ENCODE measurements at regions not wholly inside any gene's neighbourhood (a gene's known extent, or its start where the extent isn't known, plus 50 kb on each side); places are given as distances from the start of the nearest gene placed in this dataset.

- no peak for FAIRE-seq
- Histone ChIP-seq H3K36me3 (ENCODE audit: control insufficient read depth, insufficient read depth, low read length) (no peaks in the 10 kb centered on the region), H3K27me3 (ENCODE audit: control insufficient read depth, insufficient read depth, low read length) (no peaks in the 10 kb centered on the region), H3K4me3 (ENCODE audit: low read depth, low read length) (no peak overlapping the region)
- no peak for DNase-seq (ENCODE audit: low read depth)
- TF ChIP-seq CTCF (IDR thresholded peaks at IDR 0.05; ENCODE audit: insufficient read depth, low read length, severe bottlenecking): no peak
Measured at GRCh38 chr2:150276737-150277136, 210.7 kb downstream of the RND3 start.

- no peak for FAIRE-seq
- no peak for TF ChIP-seq CTCF (IDR thresholded peaks at IDR 0.05; ENCODE audit: insufficient read depth, low read length, severe bottlenecking)
Measured at GRCh38 chr2:150274108-150274507, 213.4 kb downstream of the RND3 start.

GRCh38 chr2:150271952-150272802, 215.3 kb downstream of the RND3 start:
- Histone ChIP-seq H3K27me3 (ENCODE audit: control insufficient read depth, insufficient read depth, low read length) (no peaks in the 10 kb centered on the region), H3K4me3 (ENCODE audit: low read depth, low read length) (no peak overlapping the region), H3K36me3 (ENCODE audit: control insufficient read depth, insufficient read depth, low read length) (no peaks in the 10 kb centered on the region)
- DNase-seq (ENCODE audit: low read depth) (peak; percentile 97), FAIRE-seq (no peak)
- no peak for TF ChIP-seq CTCF (IDR thresholded peaks at IDR 0.05; ENCODE audit: insufficient read depth, low read length, severe bottlenecking)

More at GRCh38 chr2:150274108-150274507, 213.4 kb downstream of the RND3 start:
- H3K27me3 ChIP-seq (ENCODE audit: control insufficient read depth, insufficient read depth, low read length): no peaks in the 10 kb centered on the region
- peak; percentile 94 for DNase-seq (ENCODE audit: low read depth)
- no peaks in the 10 kb centered on the region for H3K36me3 ChIP-seq (ENCODE audit: control insufficient read depth, insufficient read depth, low read length)
- H3K4me3 ChIP-seq (ENCODE audit: low read depth, low read length): no peak overlapping the region

GRCh38 chr2:150267651-150268415, 219.6 kb downstream of the RND3 start:
- Histone ChIP-seq H3K27me3 (ENCODE audit: control insufficient read depth, insufficient read depth, low read length) (no peaks in the 10 kb centered on the region), H3K4me3 (ENCODE audit: low read depth, low read length) (no peak overlapping the region), H3K36me3 (ENCODE audit: control insufficient read depth, insufficient read depth, low read length) (no peaks in the 10 kb centered on the region)
- no peak for FAIRE-seq
- DNase-seq (ENCODE audit: low read depth): peak; percentile 98
- no peak for TF ChIP-seq CTCF (IDR thresholded peaks at IDR 0.05; ENCODE audit: insufficient read depth, low read length, severe bottlenecking)

GRCh38 chr2:150266931-150267330, 220.5 kb downstream of the RND3 start:
- TF ChIP-seq CTCF (IDR thresholded peaks at IDR 0.05; ENCODE audit: insufficient read depth, low read length, severe bottlenecking): no peak
- FAIRE-seq (no peak), DNase-seq (ENCODE audit: low read depth) (no peak)
- H3K27me3 ChIP-seq (ENCODE audit: control insufficient read depth, insufficient read depth, low read length): no peaks in the 10 kb centered on the region
- no peak overlapping the region for H3K4me3 ChIP-seq (ENCODE audit: low read depth, low read length)
- no peaks in the 10 kb centered on the region for H3K36me3 ChIP-seq (ENCODE audit: control insufficient read depth, insufficient read depth, low read length)

Measured in bronchial epithelial cell (primary cell).